HCT116 (cell line): ENCODE measurements at regions not wholly inside any gene's neighbourhood (a gene's known extent, or its start where the extent isn't known, plus 50 kb on each side); places are given as distances from the start of the nearest gene placed in this dataset.

Experiments
- EZH2 ChIP-seq: fragments of 200-600 bp; sonication (generic); IDR thresholded peaks from 2 replicates; pipeline ENCODE4 v1.6.1; 2017; ENCODE audit warnings: antibody characterized with exemption, mixed run types
- FOSL1 ChIP-seq: IDR thresholded peaks from 2 replicates; pipeline ENCODE4 v1.6.1; 2012; ENCODE audit warnings: low read depth
- POLR2A ChIP-seq: IDR thresholded peaks from 2 replicates; pipeline ENCODE4 v1.7.0; 2011; ENCODE audit warnings: borderline replicate concordance; ENCODE audit not compliant: insufficient read depth, insufficient read length; ENCODE audit errors: extremely low read depth
- POLR2AphosphoS5 ChIP-seq: IDR thresholded peaks from 2 replicates; pipeline ENCODE4 v1.6.1; 2011; ENCODE audit warnings: mild to moderate bottlenecking, low read depth, low read length, moderate library complexity
- RAD21 ChIP-seq: IDR thresholded peaks from 2 replicates; pipeline ENCODE4 v1.6.1; 2012; ENCODE audit warnings: low read depth, mild to moderate bottlenecking
- SRF ChIP-seq: IDR thresholded peaks from 2 replicates; pipeline ENCODE4 v1.6.1; 2012; ENCODE audit warnings: low read depth
- ZFX ChIP-seq: fragments of 450-650 bp; IDR thresholded peaks from 2 replicates; pipeline ENCODE4 v1.6.1; 2017
- TF ChIP-seq, protein P1 (sequence below), 3 experiments: fragments of 200-600 bp in 1 of 3; sonication (generic) in 1 of 3; IDR thresholded peaks in 2 of 3; conservative IDR thresholded peaks in 1 of 3; 2 replicates each; pipeline ENCODE4 v1.5.1; 2012 to 2017; ENCODE audit warnings: low read depth in 2 of 3, low read length in 2 of 3, antibody characterized with exemption in 1 of 3, borderline replicate concordance in 1 of 3, control low read depth in 1 of 3, mild to moderate bottlenecking in 1 of 3, mixed read lengths in 1 of 3, mixed run types in 1 of 3, moderate library complexity in 1 of 3; ENCODE audit not compliant: insufficient read depth in 1 of 3
- TF ChIP-seq, protein P2 (sequence below): IDR thresholded peaks from 2 replicates; pipeline ENCODE4 v1.6.1; 2012; ENCODE audit warnings: low read depth
- TF ChIP-seq, protein P3 (sequence below): IDR thresholded peaks from 2 replicates; pipeline ENCODE4 v1.6.1; 2012
- TF ChIP-seq, protein P4 (sequence below): IDR thresholded peaks from 2 replicates; pipeline ENCODE4 v1.6.1; 2012

DNA sequence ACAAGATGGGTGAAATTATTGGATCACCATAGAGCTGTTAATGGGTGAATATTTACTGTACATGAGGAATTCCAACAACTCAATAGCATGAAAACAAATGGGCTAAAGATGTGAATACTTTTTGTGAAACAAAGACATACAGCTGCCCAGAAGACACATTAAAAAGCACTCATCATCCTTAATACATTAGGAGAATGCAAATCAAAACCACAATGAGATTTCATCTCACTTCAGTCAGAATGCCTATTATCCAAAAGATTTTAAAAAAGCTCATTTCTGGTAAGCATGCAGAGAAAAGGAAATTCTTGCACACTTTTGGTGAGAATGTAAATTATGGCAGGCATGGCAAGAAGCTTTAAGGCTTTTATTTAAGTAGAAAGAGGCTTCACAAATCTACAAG is 770.8 kb upstream of the AMELY start:
- TF ChIP-seq POLR2AphosphoS5: no peak
- TF ChIP-seq, protein P1, sequence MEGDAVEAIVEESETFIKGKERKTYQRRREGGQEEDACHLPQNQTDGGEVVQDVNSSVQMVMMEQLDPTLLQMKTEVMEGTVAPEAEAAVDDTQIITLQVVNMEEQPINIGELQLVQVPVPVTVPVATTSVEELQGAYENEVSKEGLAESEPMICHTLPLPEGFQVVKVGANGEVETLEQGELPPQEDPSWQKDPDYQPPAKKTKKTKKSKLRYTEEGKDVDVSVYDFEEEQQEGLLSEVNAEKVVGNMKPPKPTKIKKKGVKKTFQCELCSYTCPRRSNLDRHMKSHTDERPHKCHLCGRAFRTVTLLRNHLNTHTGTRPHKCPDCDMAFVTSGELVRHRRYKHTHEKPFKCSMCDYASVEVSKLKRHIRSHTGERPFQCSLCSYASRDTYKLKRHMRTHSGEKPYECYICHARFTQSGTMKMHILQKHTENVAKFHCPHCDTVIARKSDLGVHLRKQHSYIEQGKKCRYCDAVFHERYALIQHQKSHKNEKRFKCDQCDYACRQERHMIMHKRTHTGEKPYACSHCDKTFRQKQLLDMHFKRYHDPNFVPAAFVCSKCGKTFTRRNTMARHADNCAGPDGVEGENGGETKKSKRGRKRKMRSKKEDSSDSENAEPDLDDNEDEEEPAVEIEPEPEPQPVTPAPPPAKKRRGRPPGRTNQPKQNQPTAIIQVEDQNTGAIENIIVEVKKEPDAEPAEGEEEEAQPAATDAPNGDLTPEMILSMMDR (IDR thresholded peaks at IDR 0.05 in 2 of 3, conservative IDR thresholded peaks at IDR 0.05 in 1 of 3; ENCODE audit: borderline replicate concordance in 1 of 3, insufficient read depth in 1 of 3, low read depth in 2 of 3, low read length in 2 of 3): no peak
- TF ChIP-seq, protein P2, sequence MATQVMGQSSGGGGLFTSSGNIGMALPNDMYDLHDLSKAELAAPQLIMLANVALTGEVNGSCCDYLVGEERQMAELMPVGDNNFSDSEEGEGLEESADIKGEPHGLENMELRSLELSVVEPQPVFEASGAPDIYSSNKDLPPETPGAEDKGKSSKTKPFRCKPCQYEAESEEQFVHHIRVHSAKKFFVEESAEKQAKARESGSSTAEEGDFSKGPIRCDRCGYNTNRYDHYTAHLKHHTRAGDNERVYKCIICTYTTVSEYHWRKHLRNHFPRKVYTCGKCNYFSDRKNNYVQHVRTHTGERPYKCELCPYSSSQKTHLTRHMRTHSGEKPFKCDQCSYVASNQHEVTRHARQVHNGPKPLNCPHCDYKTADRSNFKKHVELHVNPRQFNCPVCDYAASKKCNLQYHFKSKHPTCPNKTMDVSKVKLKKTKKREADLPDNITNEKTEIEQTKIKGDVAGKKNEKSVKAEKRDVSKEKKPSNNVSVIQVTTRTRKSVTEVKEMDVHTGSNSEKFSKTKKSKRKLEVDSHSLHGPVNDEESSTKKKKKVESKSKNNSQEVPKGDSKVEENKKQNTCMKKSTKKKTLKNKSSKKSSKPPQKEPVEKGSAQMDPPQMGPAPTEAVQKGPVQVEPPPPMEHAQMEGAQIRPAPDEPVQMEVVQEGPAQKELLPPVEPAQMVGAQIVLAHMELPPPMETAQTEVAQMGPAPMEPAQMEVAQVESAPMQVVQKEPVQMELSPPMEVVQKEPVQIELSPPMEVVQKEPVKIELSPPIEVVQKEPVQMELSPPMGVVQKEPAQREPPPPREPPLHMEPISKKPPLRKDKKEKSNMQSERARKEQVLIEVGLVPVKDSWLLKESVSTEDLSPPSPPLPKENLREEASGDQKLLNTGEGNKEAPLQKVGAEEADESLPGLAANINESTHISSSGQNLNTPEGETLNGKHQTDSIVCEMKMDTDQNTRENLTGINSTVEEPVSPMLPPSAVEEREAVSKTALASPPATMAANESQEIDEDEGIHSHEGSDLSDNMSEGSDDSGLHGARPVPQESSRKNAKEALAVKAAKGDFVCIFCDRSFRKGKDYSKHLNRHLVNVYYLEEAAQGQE: no peak
- TF ChIP-seq RAD21: no peak
- no peak for TF ChIP-seq POLR2A
- no peak for TF ChIP-seq FOSL1
- TF ChIP-seq SRF: no peak
- TF ChIP-seq, protein P3, sequence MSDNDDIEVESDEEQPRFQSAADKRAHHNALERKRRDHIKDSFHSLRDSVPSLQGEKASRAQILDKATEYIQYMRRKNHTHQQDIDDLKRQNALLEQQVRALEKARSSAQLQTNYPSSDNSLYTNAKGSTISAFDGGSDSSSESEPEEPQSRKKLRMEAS: no peak
- no peak for TF ChIP-seq EZH2
- TF ChIP-seq ZFX: no peak
- TF ChIP-seq, protein P4, sequence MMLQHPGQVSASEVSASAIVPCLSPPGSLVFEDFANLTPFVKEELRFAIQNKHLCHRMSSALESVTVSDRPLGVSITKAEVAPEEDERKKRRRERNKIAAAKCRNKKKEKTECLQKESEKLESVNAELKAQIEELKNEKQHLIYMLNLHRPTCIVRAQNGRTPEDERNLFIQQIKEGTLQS: no peak
